Endothelial cell of umbilical vein (primary cell): ENCODE measurements at regions not wholly inside any gene's neighbourhood (a gene's known extent, or its start where the extent isn't known, plus 50 kb on each side); places are given as distances from the start of the nearest gene placed in this dataset.

Experiments
- EZH2 ChIP-seq: IDR thresholded peaks from 2 replicates; pipeline ENCODE4 v1.6.1; 2012; ENCODE audit warnings: borderline replicate concordance, low read depth, mild to moderate bottlenecking, moderate library complexity, low read length, inconsistent platforms; ENCODE audit not compliant: severe bottlenecking
- MAX ChIP-seq: IDR thresholded peaks from 2 replicates; pipeline ENCODE4 v1.6.1; 2011; ENCODE audit not compliant: insufficient read depth, insufficient read length
- POLR2A ChIP-seq: IDR thresholded peaks from 2 replicates; pipeline ENCODE4 v1.6.1; 2012; ENCODE audit warnings: low read depth, mild to moderate bottlenecking, control low read depth, low read length
- TF ChIP-seq, protein P1 (sequence below), 2 donors: IDR thresholded peaks; 1 replicate in 1 of 2; 2 replicates in 1 of 2; pipeline ENCODE4 v1.5.1; 2011; ENCODE audit warnings: low read length in 2 of 2, mild to moderate bottlenecking in 2 of 2, moderate library complexity in 2 of 2, control low read depth in 1 of 2, inconsistent platforms in 1 of 2, low read depth in 1 of 2; ENCODE audit not compliant: insufficient read depth in 1 of 2; ENCODE audit errors: extremely low read depth in 1 of 2

- TF ChIP-seq, protein P1, sequence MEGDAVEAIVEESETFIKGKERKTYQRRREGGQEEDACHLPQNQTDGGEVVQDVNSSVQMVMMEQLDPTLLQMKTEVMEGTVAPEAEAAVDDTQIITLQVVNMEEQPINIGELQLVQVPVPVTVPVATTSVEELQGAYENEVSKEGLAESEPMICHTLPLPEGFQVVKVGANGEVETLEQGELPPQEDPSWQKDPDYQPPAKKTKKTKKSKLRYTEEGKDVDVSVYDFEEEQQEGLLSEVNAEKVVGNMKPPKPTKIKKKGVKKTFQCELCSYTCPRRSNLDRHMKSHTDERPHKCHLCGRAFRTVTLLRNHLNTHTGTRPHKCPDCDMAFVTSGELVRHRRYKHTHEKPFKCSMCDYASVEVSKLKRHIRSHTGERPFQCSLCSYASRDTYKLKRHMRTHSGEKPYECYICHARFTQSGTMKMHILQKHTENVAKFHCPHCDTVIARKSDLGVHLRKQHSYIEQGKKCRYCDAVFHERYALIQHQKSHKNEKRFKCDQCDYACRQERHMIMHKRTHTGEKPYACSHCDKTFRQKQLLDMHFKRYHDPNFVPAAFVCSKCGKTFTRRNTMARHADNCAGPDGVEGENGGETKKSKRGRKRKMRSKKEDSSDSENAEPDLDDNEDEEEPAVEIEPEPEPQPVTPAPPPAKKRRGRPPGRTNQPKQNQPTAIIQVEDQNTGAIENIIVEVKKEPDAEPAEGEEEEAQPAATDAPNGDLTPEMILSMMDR (IDR thresholded peaks at IDR 0.05; ENCODE audit: extremely low read depth in 1 of 2, insufficient read depth in 1 of 2, low read depth in 1 of 2, low read length in 2 of 2), result no peak
- no peak for TF ChIP-seq POLR2A
- no peak for TF ChIP-seq EZH2
- TF ChIP-seq MAX, result no peak
Observed at GRCh38 chr20:60490217-60491050, 532.2 kb downstream of the CDH26 start.
